ENCODE measurements at regions not wholly inside any gene's neighbourhood (a gene's known extent, or its start where the extent isn't known, plus 50 kb on each side); places are given as distances from the start of the nearest gene placed in this dataset.

- TF ChIP-seq CTCF (IDR thresholded peaks at IDR 0.05 in 2 of 3, conservative IDR thresholded peaks at IDR 0.05 in 1 of 3; ENCODE audit: insufficient read depth in 2 of 3, low read depth in 1 of 3, low read length in 3 of 3) (no peak), NRF1 (conservative IDR thresholded peaks at IDR 0.05 in 1 of 2, IDR thresholded peaks at IDR 0.05 in 1 of 2) (no peak), JUNB (CRISPR knock-in tag; conservative IDR thresholded peaks at IDR 0.05) (no peak)
Measured at GRCh38 chr17:31686495-31686894, 172.5 kb downstream of the COPRS start.
